ES-I3 (cell line): ENCODE measurements at regions not wholly inside any gene's neighbourhood (a gene's known extent, or its start where the extent isn't known, plus 50 kb on each side); places are given as distances from the start of the nearest gene placed in this dataset.

Experiments
- H3K36me3 ChIP-seq: 2 replicates; pipeline ENCODE4 v1.6.1; 2013; ENCODE audit warnings: mild to moderate bottlenecking, low read length, control low read depth, moderate library complexity; ENCODE audit not compliant: insufficient read depth
- H3K4me1 ChIP-seq: 2 replicates; pipeline ENCODE4 v1.6.1; 2013; ENCODE audit warnings: mild to moderate bottlenecking, control low read depth, low read length; ENCODE audit not compliant: insufficient read depth
- H3K9ac ChIP-seq: 2 replicates; pipeline ENCODE4 v1.6.1; 2013; ENCODE audit warnings: low read depth, mild to moderate bottlenecking, low read length, moderate library complexity
- H3K9me3 ChIP-seq: 2 replicates; pipeline ENCODE4 v1.6.1; 2013; ENCODE audit warnings: mild to moderate bottlenecking, low read length, moderate library complexity; ENCODE audit not compliant: control insufficient read depth, insufficient read depth

DNA sequence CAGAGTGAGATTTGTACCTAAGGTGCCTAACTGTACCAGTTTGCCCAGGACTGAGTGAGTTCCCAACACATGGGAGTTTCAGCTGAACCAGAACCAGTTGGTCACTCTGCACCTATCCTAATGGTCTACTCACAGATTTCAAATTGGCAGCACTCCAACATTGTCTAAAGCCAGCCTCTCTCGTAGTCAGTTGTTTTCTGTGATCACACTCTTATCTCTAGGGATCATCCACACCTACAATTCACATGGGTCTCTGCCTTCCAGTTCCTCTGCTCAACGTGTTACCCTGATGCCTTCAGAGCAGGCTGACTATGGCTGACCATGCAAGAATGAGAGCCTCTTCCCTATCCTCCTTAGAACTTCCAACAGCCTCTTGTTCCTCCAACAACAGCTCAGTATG is 624.8 kb downstream of the NTRK3 start:
- Histone ChIP-seq H3K9me3 (no peaks in the 10 kb centered on the region), H3K9ac (no peak overlapping the region), H3K36me3 (no peaks in the 10 kb centered on the region; the same call in 1 of the 2 replicates), H3K4me1 (no peaks in the 10 kb centered on the region)

DNA sequence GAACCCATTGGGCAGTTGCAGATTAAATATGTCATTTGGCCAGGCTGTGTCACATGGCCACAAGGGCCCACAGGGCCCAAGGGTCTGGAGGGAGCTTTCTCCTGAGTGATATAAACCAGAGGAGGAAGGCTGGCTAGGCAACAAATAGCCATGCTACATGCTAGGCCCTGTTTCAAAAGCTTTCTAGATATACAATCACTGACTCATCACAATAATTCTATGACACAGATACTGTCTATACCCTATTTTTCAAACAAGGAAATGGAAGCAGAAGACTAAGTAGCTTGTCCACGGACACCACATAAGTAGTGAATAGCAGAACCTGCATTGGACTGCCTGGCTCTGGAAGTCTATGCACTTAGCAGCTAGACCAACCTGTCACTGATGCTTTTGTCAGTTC is 625.4 kb downstream of the NTRK3 start:
- H3K9me3 ChIP-seq: no peaks in the 10 kb centered on the region
- H3K36me3 ChIP-seq: no peaks in the 10 kb centered on the region; the same call in 1 of the 2 replicates
- H3K9ac ChIP-seq: no peak overlapping the region
- H3K4me1 ChIP-seq: no peaks in the 10 kb centered on the region

DNA sequence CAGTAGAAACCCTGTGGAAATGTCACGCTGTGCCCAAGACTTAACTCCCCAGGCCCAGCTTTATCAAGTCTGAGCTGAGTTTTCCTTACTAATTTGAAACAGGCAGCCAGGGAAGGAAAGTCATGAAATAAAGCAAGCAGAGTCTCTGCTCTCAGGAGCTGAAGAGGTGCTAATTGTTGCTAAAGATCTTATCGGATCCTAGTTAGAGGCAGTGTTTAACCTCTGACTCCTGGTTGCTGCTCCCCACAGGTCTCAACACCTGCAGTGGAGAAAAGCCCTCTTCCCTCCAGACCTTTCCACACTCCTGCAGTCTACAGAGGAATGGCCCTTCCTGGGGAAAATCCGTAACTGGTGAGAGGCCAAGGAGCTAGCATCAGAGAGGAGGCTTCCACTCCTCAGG is 628.2 kb downstream of the NTRK3 start:
- Histone ChIP-seq H3K9me3 (no peaks in the 10 kb centered on the region), H3K9ac (no peak overlapping the region), H3K4me1 (no peaks in the 10 kb centered on the region), H3K36me3 (no peaks in the 10 kb centered on the region; the same call in 1 of the 2 replicates)

DNA sequence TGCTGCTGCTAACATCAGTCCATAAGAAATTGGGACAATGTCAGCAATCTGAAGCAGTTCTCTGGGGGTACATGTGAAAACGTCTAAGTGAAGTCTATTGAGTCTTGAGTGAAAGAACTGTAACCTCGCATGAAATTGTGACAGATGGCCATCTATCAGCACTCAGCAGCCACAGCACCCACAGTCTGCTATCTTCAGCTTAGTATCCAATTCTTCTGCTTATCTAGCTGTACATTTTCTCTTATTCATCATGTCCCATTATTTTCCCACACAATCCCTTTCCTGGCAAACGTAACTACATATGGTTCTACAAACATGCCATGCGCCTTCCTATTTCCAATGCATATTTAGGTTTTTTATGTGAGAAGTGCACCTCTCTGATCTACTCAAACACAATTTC is 629.7 kb downstream of the NTRK3 start:
- H3K9ac ChIP-seq: no peak overlapping the region
- H3K4me1 ChIP-seq: no peaks in the 10 kb centered on the region
- H3K36me3 ChIP-seq: no peaks in the 10 kb centered on the region; the same call in 1 of the 2 replicates
- no peaks in the 10 kb centered on the region for H3K9me3 ChIP-seq

DNA sequence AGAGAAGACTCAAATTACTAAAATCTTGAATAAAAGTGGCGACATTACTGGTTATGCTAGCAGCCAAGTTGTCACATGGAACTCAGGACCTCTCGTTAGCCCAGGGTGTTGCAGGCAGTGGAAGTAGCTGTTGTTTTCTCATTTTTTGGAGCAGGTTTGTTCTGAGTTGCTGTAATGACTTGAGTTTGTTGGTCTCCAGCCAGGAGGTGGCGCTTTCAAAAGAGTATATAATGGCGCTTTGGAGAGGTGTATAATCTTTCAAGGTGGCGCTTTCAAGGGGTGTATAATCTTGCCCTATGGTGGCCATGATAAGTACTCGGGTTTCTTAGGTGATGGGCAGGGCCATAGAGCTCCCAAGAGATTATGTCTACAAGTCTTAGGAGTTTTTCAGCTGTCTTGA is 632.7 kb downstream of the NTRK3 start:
- H3K4me1 ChIP-seq: 0 out of 2 replicates have a peak, but pooled peaks cover 2% of the 10 kb centered on the region
- no peaks in the 10 kb centered on the region; the same call in 1 of the 2 replicates for H3K36me3 ChIP-seq
- H3K9ac ChIP-seq: no peak overlapping the region
- no peaks in the 10 kb centered on the region for H3K9me3 ChIP-seq

DNA sequence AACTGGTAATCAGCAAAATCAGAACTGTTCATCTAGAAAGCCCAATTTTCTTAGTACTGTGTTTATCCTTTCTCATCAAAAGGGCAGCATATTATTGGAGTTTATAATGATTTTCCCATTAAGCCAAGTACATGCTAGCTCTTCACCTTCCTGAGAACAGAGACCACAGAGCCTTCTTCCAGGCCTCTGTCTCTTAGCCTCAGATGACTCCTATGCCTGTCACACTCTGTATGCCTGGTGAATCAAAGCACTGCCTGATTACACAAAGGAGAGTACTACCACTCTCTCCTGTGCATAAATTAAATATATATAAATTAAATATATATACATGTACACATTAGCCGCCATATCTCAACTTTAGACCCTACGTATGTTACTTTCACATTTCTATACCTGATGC is 636.1 kb downstream of the NTRK3 start:
- H3K36me3 ChIP-seq: no peaks in the 10 kb centered on the region; the same call in 1 of the 2 replicates
- H3K9me3 ChIP-seq: no peaks in the 10 kb centered on the region
- 0 out of 2 replicates have a peak, but pooled peaks cover 6% of the 10 kb centered on the region for H3K4me1 ChIP-seq
- no peak overlapping the region for H3K9ac ChIP-seq

DNA sequence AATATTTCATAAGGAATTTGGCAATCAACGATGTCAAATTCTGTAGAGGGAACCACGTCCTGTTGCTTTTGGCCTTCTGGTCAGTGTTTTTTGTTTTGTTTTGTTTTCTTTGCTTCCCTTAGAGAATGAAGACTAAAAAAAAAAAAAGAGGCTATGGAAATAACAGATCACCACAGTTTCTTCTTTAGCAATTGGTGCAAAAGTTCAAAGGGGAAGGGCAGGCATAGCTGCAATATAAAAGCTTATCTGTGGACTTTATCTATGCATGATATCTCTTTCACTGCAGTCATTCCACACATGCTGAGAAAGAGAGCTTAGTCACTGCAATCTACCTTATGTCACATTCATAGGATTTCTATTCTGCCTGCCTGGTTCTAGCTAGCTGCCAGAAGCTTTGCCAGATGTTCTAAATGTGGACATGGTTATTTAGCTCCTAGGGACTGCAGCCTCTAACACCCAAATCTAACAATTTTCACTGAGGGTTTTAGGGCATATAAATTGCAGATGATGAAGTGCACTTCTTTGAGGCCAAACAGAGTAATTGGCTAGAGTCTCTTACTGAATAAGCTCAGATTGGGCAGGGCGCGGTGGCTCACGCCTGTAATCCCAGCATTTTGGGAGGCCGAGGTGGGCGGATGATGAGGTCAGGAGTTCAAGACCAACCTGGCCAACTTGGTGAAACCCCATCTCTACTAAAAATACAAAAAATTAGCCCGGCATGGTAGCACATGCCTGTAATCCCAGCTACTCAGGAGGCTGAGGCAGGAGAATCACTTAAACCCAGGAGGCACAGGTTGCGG is 637.2 kb downstream of the NTRK3 start:
- Histone ChIP-seq H3K9ac (no peak overlapping the region), H3K4me1 (0 out of 2 replicates have a peak, but pooled peaks cover 6% of the 10 kb centered on the region), H3K36me3 (no peaks in the 10 kb centered on the region; the same call in 1 of the 2 replicates), H3K9me3 (no peaks in the 10 kb centered on the region)

DNA sequence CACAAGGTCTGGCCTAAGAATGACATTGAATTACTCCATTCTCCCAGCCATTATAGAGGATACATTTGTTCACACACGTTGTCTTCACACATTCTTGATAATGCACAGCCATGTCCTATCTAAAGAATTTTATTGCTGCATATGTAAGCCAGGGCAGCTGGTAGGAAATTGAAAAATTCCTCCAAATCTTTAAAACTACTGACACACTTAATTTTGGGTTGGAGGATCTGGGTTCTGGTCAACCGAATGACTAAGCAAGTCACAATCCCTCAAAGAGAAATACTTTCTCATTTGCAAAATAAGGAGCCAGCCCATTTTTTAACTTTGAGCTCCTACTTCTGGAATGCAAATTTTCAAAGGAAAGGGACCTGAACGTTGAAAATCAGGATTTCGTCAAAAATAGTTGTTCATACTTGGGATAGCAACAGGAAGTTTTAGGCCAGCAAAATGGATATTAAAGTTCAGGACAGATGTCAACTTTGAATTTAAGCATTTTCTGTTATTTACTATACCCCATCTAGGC is 638.3 kb downstream of the NTRK3 start:
- H3K36me3 ChIP-seq: no peaks in the 10 kb centered on the region; the same call in 1 of the 2 replicates
- H3K9ac ChIP-seq: no peak overlapping the region
- H3K4me1 ChIP-seq: 0 out of 2 replicates have a peak, but pooled peaks cover 6% of the 10 kb centered on the region
- no peaks in the 10 kb centered on the region for H3K9me3 ChIP-seq

DNA sequence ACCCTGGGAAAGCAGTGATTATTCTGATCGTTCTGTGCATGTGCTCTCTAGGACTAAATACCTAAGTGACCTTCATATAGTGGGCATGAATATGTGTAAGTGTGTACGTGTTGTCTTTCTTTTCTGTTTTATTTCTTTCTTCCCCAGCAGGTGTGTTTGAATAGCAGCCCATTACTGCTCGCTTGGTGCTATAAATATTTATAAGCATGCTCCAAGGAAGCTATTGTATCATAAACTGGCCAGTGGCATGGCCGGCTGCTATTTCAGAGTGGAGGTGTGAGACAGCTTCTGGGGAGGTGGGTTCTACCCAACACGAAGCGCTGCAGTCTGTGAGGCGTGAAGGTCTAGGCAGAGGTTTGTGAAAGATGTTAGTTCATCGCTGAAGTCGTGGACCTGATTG is 641.8 kb downstream of the NTRK3 start:
- Histone ChIP-seq H3K9ac (no peak overlapping the region), H3K36me3 (no peaks in the 10 kb centered on the region), H3K9me3 (no peaks in the 10 kb centered on the region), H3K4me1 (0 out of 2 replicates have a peak, but pooled peaks cover 6% of the 10 kb centered on the region)

DNA sequence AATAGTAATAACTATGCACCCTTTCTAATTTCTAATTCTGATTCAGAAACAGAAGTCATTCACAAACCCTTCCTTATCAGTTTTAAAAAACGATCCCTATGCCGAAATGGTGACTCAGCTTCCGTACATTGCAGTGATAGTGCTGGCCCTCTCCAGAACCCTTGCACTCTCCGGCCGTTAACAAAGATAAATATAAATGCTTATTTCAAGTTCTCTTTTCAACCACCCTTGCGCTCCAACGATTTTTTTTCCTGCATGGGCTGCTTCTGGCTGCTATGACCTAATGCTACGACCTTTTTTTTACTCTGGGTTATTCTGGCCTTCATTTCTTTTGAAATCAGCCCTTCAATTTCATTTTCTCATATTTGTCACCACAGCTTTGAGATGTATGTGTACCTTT is 646.2 kb downstream of the NTRK3 start:
- Histone ChIP-seq H3K9ac (no peak overlapping the region), H3K36me3 (no peaks in the 10 kb centered on the region), H3K9me3 (no peaks in the 10 kb centered on the region), H3K4me1 (no peaks in the 10 kb centered on the region)

DNA sequence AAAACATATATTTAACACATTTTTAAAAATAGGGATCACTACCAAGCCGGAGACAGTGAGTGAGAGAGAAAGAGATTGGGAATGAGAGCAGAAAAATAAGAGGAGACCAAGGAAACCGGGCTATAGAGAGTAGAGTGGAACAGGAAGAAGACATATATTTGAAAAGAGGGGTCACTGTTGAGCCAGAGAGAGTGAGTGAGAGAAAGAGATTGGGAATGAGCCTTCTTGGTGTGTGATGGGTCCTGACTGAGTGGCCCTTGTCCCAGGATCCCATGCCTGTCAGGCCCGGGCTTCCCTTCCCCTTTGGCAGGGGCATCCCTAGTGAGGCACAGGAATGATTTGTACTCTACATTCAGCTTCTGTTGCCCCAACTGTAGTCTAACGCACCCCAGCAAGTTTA is 646.6 kb downstream of the NTRK3 start:
- no peaks in the 10 kb centered on the region for H3K36me3 ChIP-seq
- H3K4me1 ChIP-seq: no peaks in the 10 kb centered on the region
- no peaks in the 10 kb centered on the region for H3K9me3 ChIP-seq
- H3K9ac ChIP-seq: no peak overlapping the region

DNA sequence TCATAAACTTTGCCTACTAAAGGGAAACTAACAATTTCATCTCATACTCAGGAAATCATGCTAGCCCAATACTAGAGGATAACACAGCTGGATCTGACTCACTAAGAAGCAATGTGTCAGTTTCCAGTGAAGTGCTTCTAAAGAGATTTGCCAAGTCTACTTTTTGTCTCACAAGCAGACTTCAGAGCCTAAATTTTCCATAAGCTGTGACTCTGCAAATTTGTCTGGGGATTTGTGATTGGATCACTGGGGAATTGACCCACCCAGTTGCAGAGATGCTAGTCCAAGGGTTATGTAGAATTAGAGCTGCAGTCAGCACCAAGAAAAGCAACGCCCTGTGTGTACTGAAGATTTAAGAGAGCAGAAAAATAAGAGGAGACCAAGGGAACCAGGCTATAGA is 647.1 kb downstream of the NTRK3 start:
- H3K9me3 ChIP-seq: no peaks in the 10 kb centered on the region
- no peaks in the 10 kb centered on the region for H3K36me3 ChIP-seq
- H3K9ac ChIP-seq: no peak overlapping the region
- H3K4me1 ChIP-seq: no peaks in the 10 kb centered on the region

DNA sequence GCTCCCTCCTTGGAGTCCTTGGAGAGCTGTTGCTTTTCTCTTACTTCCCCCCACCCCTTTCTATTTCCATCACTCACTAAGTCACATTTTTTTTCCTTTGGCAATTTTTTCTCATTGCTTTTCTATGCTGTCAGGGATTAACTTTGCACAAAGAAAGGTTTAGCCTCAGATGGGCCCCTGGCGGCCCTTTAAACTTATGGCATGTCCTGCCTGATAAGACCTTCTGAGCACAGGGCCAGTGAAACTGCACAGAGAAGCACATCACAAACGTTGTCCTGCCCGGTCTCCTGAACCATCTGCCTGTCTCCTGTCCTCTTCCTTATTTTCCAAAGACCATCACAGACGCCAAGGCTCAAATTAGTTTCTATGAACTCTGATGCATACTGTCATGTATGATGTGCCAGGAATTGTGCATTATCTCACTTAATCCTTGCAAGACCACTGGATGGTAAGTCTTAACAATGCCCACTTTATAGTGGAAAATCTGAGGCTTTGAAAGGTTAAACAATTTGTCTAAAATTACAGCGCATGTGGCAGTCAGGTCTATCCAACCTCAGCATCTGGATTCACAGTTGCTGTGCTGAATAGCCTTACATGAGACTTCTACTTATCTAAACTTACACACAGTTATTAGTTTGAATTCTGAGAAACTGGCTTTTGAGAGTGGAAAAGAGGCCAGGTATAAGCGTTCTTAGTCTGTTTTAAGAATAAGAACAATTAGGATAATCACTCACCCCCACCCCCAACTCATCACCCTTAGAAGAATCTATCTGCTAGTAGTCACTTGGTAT is 648.1 kb downstream of the NTRK3 start:
- no peaks in the 10 kb centered on the region for H3K4me1 ChIP-seq
- no peaks in the 10 kb centered on the region for H3K9me3 ChIP-seq
- no peaks in the 10 kb centered on the region for H3K36me3 ChIP-seq
- no peak overlapping the region for H3K9ac ChIP-seq

DNA sequence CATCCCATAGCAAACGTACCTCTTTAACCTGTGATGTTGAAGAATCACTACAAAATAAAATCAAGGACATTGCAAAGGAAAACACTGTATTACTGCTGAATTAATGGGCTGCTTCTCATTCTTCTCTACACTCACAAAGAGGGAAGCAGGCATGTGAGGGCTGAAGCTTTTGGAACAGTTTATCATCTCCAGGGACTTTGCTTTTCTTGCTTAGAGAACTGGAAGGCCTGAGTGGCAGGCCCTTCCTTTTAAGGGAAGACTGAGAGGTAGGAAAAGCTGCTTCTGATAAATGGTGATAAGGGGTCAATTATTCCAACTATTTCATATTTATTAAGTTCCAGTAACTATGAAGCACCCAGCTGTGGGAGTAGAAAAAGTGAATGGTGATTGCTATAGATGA is 649.6 kb downstream of the NTRK3 start:
- Histone ChIP-seq H3K9me3 (no peaks in the 10 kb centered on the region), H3K4me1 (no peaks in the 10 kb centered on the region), H3K9ac (no peak overlapping the region), H3K36me3 (no peaks in the 10 kb centered on the region)
